ENCODE measurements at regions not wholly inside any gene's neighbourhood (a gene's known extent, or its start where the extent isn't known, plus 50 kb on each side); places are given as distances from the start of the nearest gene placed in this dataset.

DNA sequence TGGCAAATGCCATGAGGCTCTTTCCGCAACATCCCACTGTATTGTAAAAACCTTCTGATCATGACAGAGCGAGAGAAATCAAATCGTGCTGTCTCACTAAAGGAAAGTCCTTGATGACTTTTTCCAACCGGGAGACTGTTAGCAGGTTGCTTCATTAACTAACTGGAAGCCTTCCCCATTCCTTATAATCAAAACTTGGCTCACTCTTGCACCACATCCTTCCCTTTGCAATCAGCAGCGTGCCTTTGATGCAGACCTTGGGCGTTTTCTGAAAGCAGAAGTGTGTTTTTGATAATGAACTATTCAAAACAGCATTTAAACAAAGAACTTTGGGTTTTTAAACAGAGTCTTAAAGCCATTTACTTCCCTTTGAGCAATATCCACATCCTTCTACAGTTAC is 96.2 kb upstream of the CNR1 start:
- TF ChIP-seq, protein P1, sequence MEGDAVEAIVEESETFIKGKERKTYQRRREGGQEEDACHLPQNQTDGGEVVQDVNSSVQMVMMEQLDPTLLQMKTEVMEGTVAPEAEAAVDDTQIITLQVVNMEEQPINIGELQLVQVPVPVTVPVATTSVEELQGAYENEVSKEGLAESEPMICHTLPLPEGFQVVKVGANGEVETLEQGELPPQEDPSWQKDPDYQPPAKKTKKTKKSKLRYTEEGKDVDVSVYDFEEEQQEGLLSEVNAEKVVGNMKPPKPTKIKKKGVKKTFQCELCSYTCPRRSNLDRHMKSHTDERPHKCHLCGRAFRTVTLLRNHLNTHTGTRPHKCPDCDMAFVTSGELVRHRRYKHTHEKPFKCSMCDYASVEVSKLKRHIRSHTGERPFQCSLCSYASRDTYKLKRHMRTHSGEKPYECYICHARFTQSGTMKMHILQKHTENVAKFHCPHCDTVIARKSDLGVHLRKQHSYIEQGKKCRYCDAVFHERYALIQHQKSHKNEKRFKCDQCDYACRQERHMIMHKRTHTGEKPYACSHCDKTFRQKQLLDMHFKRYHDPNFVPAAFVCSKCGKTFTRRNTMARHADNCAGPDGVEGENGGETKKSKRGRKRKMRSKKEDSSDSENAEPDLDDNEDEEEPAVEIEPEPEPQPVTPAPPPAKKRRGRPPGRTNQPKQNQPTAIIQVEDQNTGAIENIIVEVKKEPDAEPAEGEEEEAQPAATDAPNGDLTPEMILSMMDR (IDR thresholded peaks at IDR 0.05; ENCODE audit: insufficient read depth, low read depth, low read length): no peak
- TF ChIP-seq EZH2 (IDR thresholded peaks at IDR 0.05; ENCODE audit: insufficient read depth, low read length): no peak

All from astrocyte (in vitro differentiated cells and primary cell).